ENCODE measurements at regions not wholly inside any gene's neighbourhood (a gene's known extent, or its start where the extent isn't known, plus 50 kb on each side); places are given as distances from the start of the nearest gene placed in this dataset.

- Histone ChIP-seq H3K79me1 (ENCODE audit: low read depth, low read length) (no peaks in the 10 kb centered on the region), H2AK5ac (ENCODE audit: low read depth, low read length) (no peak overlapping the region), H3K27ac (replicated peaks; ENCODE audit: low read length) (no peak overlapping the region), H4K8ac (ENCODE audit: low read depth, low read length) (no peak overlapping the region), H3K4me1 (ENCODE audit: control insufficient read depth in 2 of 2, insufficient read depth in 1 of 2, low read depth in 1 of 2, low read length in 2 of 2) (no peaks in the 10 kb centered on the region), H3K9me3 (replicated peaks in 1 of 2; ENCODE audit: control insufficient read depth in 2 of 2, insufficient read depth in 1 of 2, low read depth in 1 of 2, low read length in 2 of 2) (no peaks in the 10 kb centered on the region), H3K9ac (ENCODE audit: low read depth, low read length, poor library complexity) (no peak overlapping the region), H2BK12ac (ENCODE audit: low read length) (no peak overlapping the region), H2AFZ (ENCODE audit: low read length) (no peak overlapping the region), H2BK5ac (ENCODE audit: low read length) (no peak overlapping the region), H3K4me3 (ENCODE audit: low read length in 2 of 2) (no peak overlapping the region), H2BK120ac (ENCODE audit: low read depth, low read length) (no peak overlapping the region), H3K36me3 (replicated peaks in 1 of 2; ENCODE audit: control insufficient read depth in 2 of 2, insufficient read depth in 2 of 2, low read length in 2 of 2) (no peaks in the 10 kb centered on the region), H4K91ac (ENCODE audit: low read depth, low read length, poor library complexity) (no peak overlapping the region), H3K23ac (ENCODE audit: low read depth, low read length, poor library complexity) (no peak overlapping the region), H3K4ac (ENCODE audit: low read length) (no peak overlapping the region), H3K18ac (ENCODE audit: low read length) (no peak overlapping the region), H2BK15ac (ENCODE audit: low read length) (no peak overlapping the region), H3K4me2 (ENCODE audit: insufficient read depth, low read length, poor library complexity, severe bottlenecking) (no peak overlapping the region), H3K14ac (ENCODE audit: low read length) (no peak overlapping the region), H3K27me3 (ENCODE audit: control insufficient read depth in 3 of 3, insufficient read depth in 3 of 3, low read depth in 1 of 3, low read length in 3 of 3) (no peaks in the 10 kb centered on the region)
- whole genome bisulfite sequencing, 2 donors (ENCODE audit: extremely low coverage in 2 of 2, insufficient read length in 2 of 2, insufficient replicate concordance in 1 of 2), result no CpG with 5 or more reads among the region's 4 CpGs
- DNase-seq (ENCODE audit: low spot score), result no peak
Observed at GRCh38 chr1:100615686-100616085, 77.7 kb downstream of the GPR88 start.

GRCh38 chr1:100616121-100616621 lies 78.2 kb downstream of the GPR88 start:
- Histone ChIP-seq H4K91ac (ENCODE audit: low read depth, low read length, poor library complexity) (no peak overlapping the region), H3K27ac (replicated peaks; ENCODE audit: low read length) (no peak overlapping the region), H3K14ac (ENCODE audit: low read length) (no peak overlapping the region), H2BK12ac (ENCODE audit: low read length) (no peak overlapping the region), H3K4me2 (ENCODE audit: insufficient read depth, low read length, poor library complexity, severe bottlenecking) (no peak overlapping the region), H4K8ac (ENCODE audit: low read depth, low read length) (no peak overlapping the region), H3K4ac (ENCODE audit: low read length) (no peak overlapping the region), H3K79me1 (ENCODE audit: low read depth, low read length) (no peaks in the 10 kb centered on the region), H2AFZ (ENCODE audit: low read length) (no peak overlapping the region), H3K4me3 (ENCODE audit: low read length in 2 of 2) (no peak overlapping the region), H3K23ac (ENCODE audit: low read depth, low read length, poor library complexity) (no peak overlapping the region), H3K9me3 (replicated peaks in 1 of 2; ENCODE audit: control insufficient read depth in 2 of 2, insufficient read depth in 1 of 2, low read depth in 1 of 2, low read length in 2 of 2) (no peaks in the 10 kb centered on the region), H3K27me3 (ENCODE audit: control insufficient read depth in 3 of 3, insufficient read depth in 3 of 3, low read depth in 1 of 3, low read length in 3 of 3) (no peaks in the 10 kb centered on the region), H3K36me3 (replicated peaks in 1 of 2; ENCODE audit: control insufficient read depth in 2 of 2, insufficient read depth in 2 of 2, low read length in 2 of 2) (no peaks in the 10 kb centered on the region), H2AK5ac (ENCODE audit: low read depth, low read length) (no peak overlapping the region), H3K4me1 (ENCODE audit: control insufficient read depth in 2 of 2, insufficient read depth in 1 of 2, low read depth in 1 of 2, low read length in 2 of 2) (no peaks in the 10 kb centered on the region), H2BK120ac (ENCODE audit: low read depth, low read length) (no peak overlapping the region), H3K18ac (ENCODE audit: low read length) (no peak overlapping the region), H3K9ac (ENCODE audit: low read depth, low read length, poor library complexity) (no peak overlapping the region), H2BK5ac (ENCODE audit: low read length) (no peak overlapping the region), H2BK15ac (ENCODE audit: low read length) (no peak overlapping the region)
- WGBS, 2 donors (ENCODE audit: extremely low coverage in 2 of 2, insufficient read length in 2 of 2, insufficient replicate concordance in 1 of 2), result no CpG with 5 or more reads among the region's 4 CpGs
- DNase-seq (ENCODE audit: low spot score), result no peak

- Histone ChIP-seq H3K23ac (ENCODE audit: low read depth, low read length, poor library complexity) (no peak overlapping the region), H3K36me3 (replicated peaks in 1 of 2; ENCODE audit: control insufficient read depth in 2 of 2, insufficient read depth in 2 of 2, low read length in 2 of 2) (no peaks in the 10 kb centered on the region), H3K4me2 (ENCODE audit: insufficient read depth, low read length, poor library complexity, severe bottlenecking) (no peak overlapping the region), H2BK12ac (ENCODE audit: low read length) (no peak overlapping the region), H3K9me3 (replicated peaks in 1 of 2; ENCODE audit: control insufficient read depth in 2 of 2, insufficient read depth in 1 of 2, low read depth in 1 of 2, low read length in 2 of 2) (no peaks in the 10 kb centered on the region), H3K9ac (ENCODE audit: low read depth, low read length, poor library complexity) (no peak overlapping the region), H4K8ac (ENCODE audit: low read depth, low read length) (no peak overlapping the region), H3K4me3 (ENCODE audit: low read length in 2 of 2) (no peak overlapping the region), H4K91ac (ENCODE audit: low read depth, low read length, poor library complexity) (no peak overlapping the region), H2BK120ac (ENCODE audit: low read depth, low read length) (no peak overlapping the region), H3K18ac (ENCODE audit: low read length) (no peak overlapping the region), H3K79me1 (ENCODE audit: low read depth, low read length) (no peaks in the 10 kb centered on the region), H3K14ac (ENCODE audit: low read length) (no peak overlapping the region), H2AK5ac (ENCODE audit: low read depth, low read length) (no peak overlapping the region), H2BK15ac (ENCODE audit: low read length) (no peak overlapping the region), H3K4ac (ENCODE audit: low read length) (no peak overlapping the region), H3K27me3 (ENCODE audit: control insufficient read depth in 3 of 3, insufficient read depth in 3 of 3, low read depth in 1 of 3, low read length in 3 of 3) (no peaks in the 10 kb centered on the region), H3K4me1 (ENCODE audit: control insufficient read depth in 2 of 2, insufficient read depth in 1 of 2, low read depth in 1 of 2, low read length in 2 of 2) (peaks cover 9 to 10% of the 10 kb centered on the region in 2 donors), H2AFZ (ENCODE audit: low read length) (no peak overlapping the region), H2BK5ac (ENCODE audit: low read length) (no peak overlapping the region), H3K27ac (replicated peaks; ENCODE audit: low read length) (no peak overlapping the region)
- WGBS, 2 donors (ENCODE audit: extremely low coverage in 2 of 2, insufficient read length in 2 of 2, insufficient replicate concordance in 1 of 2), result 100% methylated on average over 1 of the region's 1 CpG; no CpG with 5 or more reads in 1 of the 2 donors
- DNase-seq (ENCODE audit: low spot score), result no peak
Observed at GRCh38 chr1:100622037-100622436, 84.1 kb downstream of the GPR88 start.

- Histone ChIP-seq H2AK5ac (ENCODE audit: low read depth, low read length) (no peak overlapping the region), H3K14ac (ENCODE audit: low read length) (no peak overlapping the region), H3K4me2 (ENCODE audit: insufficient read depth, low read length, poor library complexity, severe bottlenecking) (no peak overlapping the region), H3K27me3 (ENCODE audit: control insufficient read depth in 3 of 3, insufficient read depth in 3 of 3, low read depth in 1 of 3, low read length in 3 of 3) (no peaks in the 10 kb centered on the region), H2BK120ac (ENCODE audit: low read depth, low read length) (no peak overlapping the region), H3K79me1 (ENCODE audit: low read depth, low read length) (no peaks in the 10 kb centered on the region), H3K4me3 (ENCODE audit: low read length in 2 of 2) (no peak overlapping the region), H3K4ac (ENCODE audit: low read length) (no peak overlapping the region), H3K23ac (ENCODE audit: low read depth, low read length, poor library complexity) (no peak overlapping the region), H2BK5ac (ENCODE audit: low read length) (no peak overlapping the region), H3K9ac (ENCODE audit: low read depth, low read length, poor library complexity) (no peak overlapping the region), H2BK15ac (ENCODE audit: low read length) (no peak overlapping the region), H2BK12ac (ENCODE audit: low read length) (no peak overlapping the region), H4K8ac (ENCODE audit: low read depth, low read length) (no peak overlapping the region), H3K27ac (replicated peaks; ENCODE audit: low read length) (no peak overlapping the region), H3K9me3 (replicated peaks in 1 of 2; ENCODE audit: control insufficient read depth in 2 of 2, insufficient read depth in 1 of 2, low read depth in 1 of 2, low read length in 2 of 2) (no peaks in the 10 kb centered on the region), H2AFZ (ENCODE audit: low read length) (no peak overlapping the region), H3K36me3 (replicated peaks in 1 of 2; ENCODE audit: control insufficient read depth in 2 of 2, insufficient read depth in 2 of 2, low read length in 2 of 2) (no peaks in the 10 kb centered on the region), H3K18ac (ENCODE audit: low read length) (no peak overlapping the region), H3K4me1 (ENCODE audit: control insufficient read depth in 2 of 2, insufficient read depth in 1 of 2, low read depth in 1 of 2, low read length in 2 of 2) (peaks cover 9 to 10% of the 10 kb centered on the region in 2 donors), H4K91ac (ENCODE audit: low read depth, low read length, poor library complexity) (no peak overlapping the region)
- no peak for DNase-seq (ENCODE audit: low spot score)
- WGBS, 2 donors (ENCODE audit: extremely low coverage in 2 of 2, insufficient read length in 2 of 2, insufficient replicate concordance in 1 of 2), result no CpG with 5 or more reads among the region's 1 CpG
Observed at GRCh38 chr1:100622506-100622905, 84.6 kb downstream of the GPR88 start.

All from neuronal stem cell (in vitro differentiated cells).